OCI-LY1 (cell line): ENCODE measurements at regions not wholly inside any gene's neighbourhood (a gene's known extent, or its start where the extent isn't known, plus 50 kb on each side); places are given as distances from the start of the nearest gene placed in this dataset.

Source experiments
- H2AFZ ChIP-seq: fragments of 200-600 bp; sonication (generic), shearing (Covaris generic); 2 replicates; pipeline ENCODE4 v1.6.0; 2014; ENCODE audit warnings: antibody characterized with exemption, mild to moderate bottlenecking, low read length
- H3F3A ChIP-seq: fragments of 200-600 bp; sonication (generic), shearing (Covaris generic); 2 replicates; pipeline ENCODE4 v1.6.0; 2014; ENCODE audit warnings: mild to moderate bottlenecking, antibody characterized with exemption, low read length, moderate library complexity; ENCODE audit not compliant: insufficient read depth
- H3K27ac ChIP-seq: fragments of 200-600 bp; sonication (generic); 2 replicates; pipeline ENCODE4 v1.5.1; 2014; ENCODE audit warnings: low read length, mixed run types, mild to moderate bottlenecking, low read depth; ENCODE audit not compliant: poor library complexity, severe bottlenecking
- H3K27me3 ChIP-seq: fragments of 200-600 bp; sonication (generic); 2 replicates; pipeline ENCODE4 v1.6.0; 2014; ENCODE audit warnings: antibody characterized with exemption, mild to moderate bottlenecking, low read length, moderate library complexity; ENCODE audit not compliant: insufficient read depth
- H3K36me3 ChIP-seq: fragments of 200-600 bp; sonication (generic); 2 replicates; pipeline ENCODE4 v1.6.1; 2014; ENCODE audit warnings: mild to moderate bottlenecking, antibody characterized with exemption, low read length, moderate library complexity, mixed read lengths; ENCODE audit not compliant: insufficient read depth
- H3K4me1 ChIP-seq: fragments of 200-600 bp; sonication (generic); 2 replicates; pipeline ENCODE4 v1.5.1; 2014; ENCODE audit warnings: mild to moderate bottlenecking, low read length, moderate library complexity; ENCODE audit not compliant: insufficient read depth, severe bottlenecking
- H3K4me2 ChIP-seq: fragments of 200-600 bp; sonication (generic), shearing (Covaris generic); 2 replicates; pipeline ENCODE4 v1.6.1; 2014; ENCODE audit warnings: low read length
- H3K4me3 ChIP-seq: fragments of 200-600 bp; sonication (generic); 2 replicates; pipeline ENCODE4 v1.5.1; 2014; ENCODE audit warnings: low read length, low read depth, mild to moderate bottlenecking, mixed read lengths; ENCODE audit not compliant: poor library complexity, severe bottlenecking
- H3K79me2 ChIP-seq: fragments of 200-600 bp; shearing (Covaris generic); 2 replicates; pipeline ENCODE4 v1.6.1; 2016; ENCODE audit warnings: mixed run types, low read length, mixed read lengths; ENCODE audit not compliant: insufficient read depth
- H3K9ac ChIP-seq: fragments of 200-600 bp; sonication (generic), shearing (Covaris generic); 2 replicates; pipeline ENCODE4 v1.6.1; 2014; ENCODE audit warnings: mild to moderate bottlenecking, low read length, mixed read lengths
- H3K9me2 ChIP-seq: fragments of 200-600 bp; sonication (generic), shearing (Covaris generic); 2 replicates; pipeline ENCODE4 v1.6.1; 2014; ENCODE audit warnings: low read depth, mild to moderate bottlenecking, low read length, mixed read lengths
- H3K9me3 ChIP-seq: fragments of 200-600 bp; shearing (Covaris generic); 2 replicates; pipeline ENCODE4 v1.6.1; 2014; ENCODE audit warnings: low read length, mixed read lengths
- H4K20me1 ChIP-seq: fragments of 200-600 bp; sonication (generic), shearing (Covaris generic); 2 replicates; pipeline ENCODE4 v1.6.0; 2016; ENCODE audit warnings: mild to moderate bottlenecking, low read length; ENCODE audit not compliant: insufficient read depth
- EZH2 ChIP-seq: fragments of 200-600 bp; sonication (generic), shearing (Covaris generic); IDR thresholded peaks from 2 replicates; pipeline ENCODE4 v1.8.0; 2017; ENCODE audit warnings: borderline replicate concordance, mixed run types, mild to moderate bottlenecking, antibody characterized with exemption, low read length, moderate library complexity, mixed read lengths
- TF ChIP-seq, protein P1 (sequence below): fragments of 200-600 bp; sonication (generic), shearing (Covaris generic); IDR thresholded peaks from 2 replicates; pipeline ENCODE4 v1.5.1; 2017; ENCODE audit warnings: mild to moderate bottlenecking, antibody characterized with exemption, low read length, moderate library complexity, mixed read lengths

DNA sequence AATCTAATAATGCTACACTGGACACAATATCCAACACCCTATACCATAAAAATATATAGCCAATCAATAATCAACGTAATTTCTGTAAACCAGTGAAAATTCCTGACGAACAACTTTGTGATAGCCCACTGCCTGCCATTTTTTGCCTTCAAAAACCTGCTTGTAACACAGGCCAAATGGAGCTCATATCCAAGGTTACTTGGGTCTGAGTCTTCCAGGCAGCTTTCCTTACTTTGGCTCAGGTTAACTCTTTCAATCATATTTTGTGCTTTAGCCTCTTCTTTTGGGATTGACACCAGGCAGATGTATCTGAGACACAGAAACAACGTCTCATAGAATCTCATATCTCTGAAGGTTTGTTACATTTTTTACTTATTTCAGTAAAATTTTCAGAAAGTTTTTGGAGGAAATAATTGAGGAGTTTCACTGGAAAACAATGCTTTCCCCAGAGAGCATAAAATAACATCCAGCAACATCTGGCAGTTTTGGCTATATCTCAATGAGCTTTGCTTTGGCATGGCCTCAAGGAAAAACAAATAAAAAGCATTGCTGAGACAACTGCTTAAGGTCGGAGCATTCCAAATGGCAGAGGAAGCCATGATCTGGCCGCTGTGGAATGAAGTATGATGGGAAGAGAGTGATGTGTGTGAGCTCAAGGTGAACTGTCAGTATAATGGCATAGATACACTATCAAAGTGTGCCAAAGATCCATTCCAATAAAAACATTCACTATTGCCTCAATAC, 162.9 kb upstream of the SPIN4 start:
- Histone ChIP-seq H3K9ac (no peak overlapping the region), H3K4me3 (no peak overlapping the region), H3K9me3 (no peaks in the 10 kb centered on the region), H3K36me3 (no peaks in the 10 kb centered on the region), H3K9me2 (no peaks in the 10 kb centered on the region), H3F3A (no peaks in the 10 kb centered on the region), H3K4me2 (no peak overlapping the region), H3K27me3 (no peaks in the 10 kb centered on the region), H3K79me2 (no peaks in the 10 kb centered on the region), H3K27ac (no peak overlapping the region), H4K20me1 (no peaks in the 10 kb centered on the region), H2AFZ (no peak overlapping the region), H3K4me1 (no peaks in the 10 kb centered on the region)
- TF ChIP-seq EZH2 = no peak
- TF ChIP-seq, protein P1, sequence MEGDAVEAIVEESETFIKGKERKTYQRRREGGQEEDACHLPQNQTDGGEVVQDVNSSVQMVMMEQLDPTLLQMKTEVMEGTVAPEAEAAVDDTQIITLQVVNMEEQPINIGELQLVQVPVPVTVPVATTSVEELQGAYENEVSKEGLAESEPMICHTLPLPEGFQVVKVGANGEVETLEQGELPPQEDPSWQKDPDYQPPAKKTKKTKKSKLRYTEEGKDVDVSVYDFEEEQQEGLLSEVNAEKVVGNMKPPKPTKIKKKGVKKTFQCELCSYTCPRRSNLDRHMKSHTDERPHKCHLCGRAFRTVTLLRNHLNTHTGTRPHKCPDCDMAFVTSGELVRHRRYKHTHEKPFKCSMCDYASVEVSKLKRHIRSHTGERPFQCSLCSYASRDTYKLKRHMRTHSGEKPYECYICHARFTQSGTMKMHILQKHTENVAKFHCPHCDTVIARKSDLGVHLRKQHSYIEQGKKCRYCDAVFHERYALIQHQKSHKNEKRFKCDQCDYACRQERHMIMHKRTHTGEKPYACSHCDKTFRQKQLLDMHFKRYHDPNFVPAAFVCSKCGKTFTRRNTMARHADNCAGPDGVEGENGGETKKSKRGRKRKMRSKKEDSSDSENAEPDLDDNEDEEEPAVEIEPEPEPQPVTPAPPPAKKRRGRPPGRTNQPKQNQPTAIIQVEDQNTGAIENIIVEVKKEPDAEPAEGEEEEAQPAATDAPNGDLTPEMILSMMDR = no peak

DNA sequence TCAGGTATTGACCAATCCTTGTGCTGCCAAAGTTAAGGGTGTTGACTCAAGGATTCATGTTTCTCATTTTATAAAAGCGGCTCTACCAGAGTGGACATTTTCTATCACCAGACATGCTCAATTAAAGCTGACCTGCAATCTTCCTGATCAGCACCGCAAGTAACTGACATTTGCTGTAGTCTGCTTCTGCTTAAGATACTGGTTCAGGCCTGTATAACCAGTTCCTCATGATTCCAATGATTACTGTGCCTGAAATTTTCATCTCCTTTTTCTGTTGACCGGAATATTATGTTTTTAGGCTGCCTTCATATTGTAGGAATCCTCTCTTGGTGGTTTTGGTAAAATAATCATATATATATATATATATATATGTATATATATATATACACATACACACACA, 160.2 kb upstream of the SPIN4 start:
- H2AFZ ChIP-seq = no peak overlapping the region

DNA sequence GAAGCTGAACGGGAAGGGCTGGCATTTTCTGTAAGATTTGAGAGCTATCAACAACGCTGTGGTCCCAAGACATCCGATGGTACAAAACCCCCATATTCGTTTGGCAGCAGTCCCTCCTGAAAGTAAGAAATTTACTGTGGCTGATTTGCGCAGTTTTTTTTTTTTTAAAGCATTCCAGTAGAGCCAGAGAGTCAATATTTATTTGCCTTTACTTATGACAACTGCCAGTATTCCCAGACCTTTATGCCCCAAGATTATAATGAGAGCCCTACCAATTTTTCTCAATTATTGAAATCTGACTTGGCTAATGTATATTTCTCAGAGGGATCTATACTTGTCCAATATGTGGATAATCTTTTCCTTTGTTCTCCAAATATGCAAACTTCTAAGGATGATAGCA, 157.5 kb upstream of the SPIN4 start:
- Histone ChIP-seq H3K27me3 (no peaks in the 10 kb centered on the region), H3K36me3 (no peaks in the 10 kb centered on the region), H3K79me2 (no peaks in the 10 kb centered on the region), H3K9me3 (no peaks in the 10 kb centered on the region), H3K9ac (no peak overlapping the region), H3K9me2 (no peaks in the 10 kb centered on the region), H2AFZ (no peak overlapping the region), H4K20me1 (no peaks in the 10 kb centered on the region), H3K27ac (no peak overlapping the region), H3K4me1 (no peaks in the 10 kb centered on the region), H3K4me3 (no peak overlapping the region), H3K4me2 (no peak overlapping the region), H3F3A (no peaks in the 10 kb centered on the region)
- TF ChIP-seq, protein P1 = no peak
- TF ChIP-seq EZH2 = no peak

More for the DNA sequence above, 160.2 kb upstream of the SPIN4 start:
- Histone ChIP-seq H3K4me2 (no peak overlapping the region), H3K36me3 (no peaks in the 10 kb centered on the region), H3K4me1 (no peaks in the 10 kb centered on the region), H3F3A (no peaks in the 10 kb centered on the region), H3K79me2 (no peaks in the 10 kb centered on the region), H3K27me3 (no peaks in the 10 kb centered on the region), H3K9me2 (no peaks in the 10 kb centered on the region), H4K20me1 (no peaks in the 10 kb centered on the region), H3K27ac (no peak overlapping the region), H3K4me3 (no peak overlapping the region), H3K9ac (no peak overlapping the region), H3K9me3 (no peaks in the 10 kb centered on the region)
- no peak for TF ChIP-seq EZH2
- TF ChIP-seq, protein P1 = no peak
